Kidney (tissue), 13 donors: ENCODE measurements at regions not wholly inside any gene's neighbourhood (a gene's known extent, or its start where the extent isn't known, plus 50 kb on each side); places are given as distances from the start of the nearest gene placed in this dataset.

Experiments used
- DNase-seq, 5 donors: peaks; one replicate each; pipeline ENCODE4 v3.0.0-alpha.2; 2013 to 2020
- FAIRE-seq: peaks from 2 replicates; lab custom pipeline; 2012; peaks lifted over from hg19 to GRCh38; lab: Jason Lieb, UNC
- H3K27ac ChIP-seq, 2 donors: one replicate each; pipeline ENCODE4 v1.7.0; 2013; ENCODE audit warnings: low read depth in 2 of 2, low read length in 2 of 2, inconsistent platforms in 1 of 2
- H3K27me3 ChIP-seq: one replicate; pipeline ENCODE4 v1.7.1; 2013; ENCODE audit warnings: low read length, inconsistent platforms; ENCODE audit not compliant: control insufficient read depth, insufficient read depth
- H3K36me3 ChIP-seq, 3 donors: one replicate each; pipeline versions ENCODE4 v1.7.0 to v1.7.1; 2013; ENCODE audit warnings: low read length in 3 of 3, control low read depth in 1 of 3, inconsistent platforms in 1 of 3; ENCODE audit not compliant: insufficient read depth in 3 of 3, control insufficient read depth in 2 of 3
- H3K4me1 ChIP-seq, 3 donors: one replicate each; pipeline versions ENCODE4 v1.7.0 to v1.7.1; 2013; ENCODE audit warnings: low read length in 3 of 3, inconsistent platforms in 1 of 3, low read depth in 1 of 3; ENCODE audit not compliant: control insufficient read depth in 2 of 3, insufficient read depth in 2 of 3
- H3K4me3 ChIP-seq, 3 donors: one replicate each; pipeline versions ENCODE4 v1.7.0 to v1.8.1; 2013; ENCODE audit warnings: low read length in 3 of 3, control low read depth in 1 of 3, inconsistent platforms in 1 of 3
- H3K9ac ChIP-seq, 3 donors: one replicate each; pipeline versions ENCODE4 v1.7.0 to v1.7.1; 2013; ENCODE audit warnings: low read length in 3 of 3, control low read depth in 1 of 3, inconsistent platforms in 1 of 3
- H3K9me3 ChIP-seq, 3 donors: one replicate each; pipeline versions ENCODE4 v1.7.0 to v1.7.1; 2013; ENCODE audit warnings: low read length in 3 of 3, control low read depth in 1 of 3, inconsistent platforms in 1 of 3; ENCODE audit not compliant: control insufficient read depth in 2 of 3, insufficient read depth in 1 of 3
- intact Hi-C: fragments of 100-400 bp; cut with DNase I; formaldehyde crosslinking; loops from one replicate; pipeline ENCODE4 v1.11.1; 2022
- TF ChIP-seq, protein P1 (sequence below): IDR thresholded peaks from 3 replicates; pipeline ENCODE4 v1.5.1; 2012; ENCODE audit warnings: mild to moderate bottlenecking, moderate library complexity, borderline replicate concordance; ENCODE audit not compliant: insufficient read depth; ENCODE audit errors: extremely low read depth
- donor health status: control.
- donor health status: control.
- donor health status: control.
- donor health status: control.
- donor health status: control.
- donor health status: DM: yes; HTN: yes; CAD: no.
- donor health status: Normal renal cell carcinoma (clear cell type).

DNA sequence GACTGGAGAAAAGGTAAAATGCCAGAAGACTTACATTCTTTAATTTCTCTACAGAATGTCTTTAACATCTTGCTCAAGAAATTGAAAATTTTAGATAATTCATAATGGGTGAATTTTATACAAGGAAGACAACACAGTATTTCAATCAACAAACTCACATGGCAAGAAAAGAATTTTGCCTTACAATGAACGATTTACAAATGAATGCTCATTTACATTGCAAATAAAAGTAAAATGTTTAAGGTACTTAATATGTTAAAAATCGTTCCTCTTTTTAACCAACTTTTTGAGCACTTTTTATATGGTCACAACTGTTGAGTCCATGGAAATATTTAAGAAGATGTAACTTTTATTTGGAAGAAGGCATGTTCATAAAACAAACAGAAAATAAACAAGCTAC lies 174.8 kb upstream of the UBE2E2 start:
- no peaks in the 10 kb centered on the region for H3K36me3 ChIP-seq
- intact Hi-C loops = no loop called here
- TF ChIP-seq, protein P1, sequence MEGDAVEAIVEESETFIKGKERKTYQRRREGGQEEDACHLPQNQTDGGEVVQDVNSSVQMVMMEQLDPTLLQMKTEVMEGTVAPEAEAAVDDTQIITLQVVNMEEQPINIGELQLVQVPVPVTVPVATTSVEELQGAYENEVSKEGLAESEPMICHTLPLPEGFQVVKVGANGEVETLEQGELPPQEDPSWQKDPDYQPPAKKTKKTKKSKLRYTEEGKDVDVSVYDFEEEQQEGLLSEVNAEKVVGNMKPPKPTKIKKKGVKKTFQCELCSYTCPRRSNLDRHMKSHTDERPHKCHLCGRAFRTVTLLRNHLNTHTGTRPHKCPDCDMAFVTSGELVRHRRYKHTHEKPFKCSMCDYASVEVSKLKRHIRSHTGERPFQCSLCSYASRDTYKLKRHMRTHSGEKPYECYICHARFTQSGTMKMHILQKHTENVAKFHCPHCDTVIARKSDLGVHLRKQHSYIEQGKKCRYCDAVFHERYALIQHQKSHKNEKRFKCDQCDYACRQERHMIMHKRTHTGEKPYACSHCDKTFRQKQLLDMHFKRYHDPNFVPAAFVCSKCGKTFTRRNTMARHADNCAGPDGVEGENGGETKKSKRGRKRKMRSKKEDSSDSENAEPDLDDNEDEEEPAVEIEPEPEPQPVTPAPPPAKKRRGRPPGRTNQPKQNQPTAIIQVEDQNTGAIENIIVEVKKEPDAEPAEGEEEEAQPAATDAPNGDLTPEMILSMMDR = no peak
- H3K4me3 ChIP-seq = no peak overlapping the region
- H3K27me3 ChIP-seq = no peaks in the 10 kb centered on the region
- H3K27ac ChIP-seq = no peak overlapping the region
- H3K9me3 ChIP-seq = no peaks in the 10 kb centered on the region
- no peak overlapping the region for H3K9ac ChIP-seq
- FAIRE-seq (no peak), DNase-seq (no peak)
- no peaks in the 10 kb centered on the region for H3K4me1 ChIP-seq

DNA sequence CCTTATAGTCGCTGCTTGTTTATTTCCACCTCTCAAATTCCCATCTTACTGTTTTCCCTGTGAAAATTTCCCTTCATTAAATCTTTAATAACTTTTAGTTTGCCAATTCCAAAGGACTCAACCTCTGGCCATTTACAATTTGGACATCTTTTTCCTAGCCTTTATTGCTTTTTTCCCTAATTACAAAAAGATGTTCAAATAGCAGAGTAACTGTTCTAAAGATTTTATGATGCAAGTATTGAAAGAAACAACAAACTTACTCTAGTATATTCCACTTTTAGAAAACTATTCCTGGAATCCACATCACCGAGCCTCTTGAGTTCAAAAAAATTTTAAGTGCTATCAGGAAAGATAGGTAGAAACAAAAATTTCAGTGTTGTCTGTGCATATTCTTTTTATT lies 174.1 kb upstream of the UBE2E2 start:
- no peak overlapping the region for H3K9ac ChIP-seq
- H3K27ac ChIP-seq = no peak overlapping the region
- intact Hi-C loops = no loop called here
- TF ChIP-seq, protein P1 = no peak
- H3K4me3 ChIP-seq = no peak overlapping the region
- no peaks in the 10 kb centered on the region for H3K27me3 ChIP-seq
- no peaks in the 10 kb centered on the region for H3K36me3 ChIP-seq
- no peak for FAIRE-seq
- DNase-seq = no peak
- H3K9me3 ChIP-seq = no peaks in the 10 kb centered on the region
- no peaks in the 10 kb centered on the region for H3K4me1 ChIP-seq

DNA sequence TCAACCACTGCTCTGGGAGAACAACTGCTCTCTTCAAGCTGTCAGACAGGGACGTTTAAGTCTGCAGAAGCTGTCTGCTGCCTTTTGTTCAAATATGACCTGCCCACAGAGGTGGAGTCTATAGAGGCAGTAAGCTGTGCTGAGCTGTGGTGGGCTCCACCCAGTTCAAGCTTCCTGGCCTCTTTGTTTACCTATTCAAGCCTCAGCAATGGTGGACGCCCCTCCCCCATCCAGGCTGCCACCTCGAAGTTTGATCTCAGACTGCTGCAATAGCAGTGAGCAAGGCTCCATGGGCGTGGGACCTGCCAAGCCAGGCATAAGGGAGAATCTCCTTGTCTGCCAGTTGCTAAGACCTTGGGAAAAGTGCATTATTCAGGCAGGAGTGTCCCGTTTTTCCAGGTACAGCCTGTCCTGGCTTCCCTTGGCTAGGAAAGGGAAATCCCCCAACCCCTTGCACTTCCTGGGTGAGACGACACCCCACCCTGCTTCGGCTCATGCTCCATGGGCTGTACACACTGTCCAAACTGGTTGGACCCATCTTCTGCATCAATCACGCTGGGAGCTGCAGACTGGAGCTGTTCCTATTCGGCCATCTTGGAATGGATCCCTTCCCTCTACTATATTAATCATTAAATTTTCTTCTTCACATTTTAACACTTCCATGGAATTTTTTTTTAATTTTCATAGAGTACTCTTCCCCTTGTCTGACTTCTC lies 167.0 kb upstream of the UBE2E2 start:
- no peaks in the 10 kb centered on the region for H3K27me3 ChIP-seq
- no peaks in the 10 kb centered on the region for H3K9me3 ChIP-seq
- H3K4me1 ChIP-seq = peaks cover 0 to 4% (median 0%) of the 10 kb centered on the region in 3 donors
- FAIRE-seq (no peak), DNase-seq (no peak)
- TF ChIP-seq, protein P1 = no peak
- H3K36me3 ChIP-seq = no peaks in the 10 kb centered on the region
- intact Hi-C loops = no loop called here
- no peak overlapping the region for H3K9ac ChIP-seq
- H3K4me3 ChIP-seq = peak overlapping the region in 2 of 3 donors; percentile 21 to 24
- no peak overlapping the region for H3K27ac ChIP-seq

DNA sequence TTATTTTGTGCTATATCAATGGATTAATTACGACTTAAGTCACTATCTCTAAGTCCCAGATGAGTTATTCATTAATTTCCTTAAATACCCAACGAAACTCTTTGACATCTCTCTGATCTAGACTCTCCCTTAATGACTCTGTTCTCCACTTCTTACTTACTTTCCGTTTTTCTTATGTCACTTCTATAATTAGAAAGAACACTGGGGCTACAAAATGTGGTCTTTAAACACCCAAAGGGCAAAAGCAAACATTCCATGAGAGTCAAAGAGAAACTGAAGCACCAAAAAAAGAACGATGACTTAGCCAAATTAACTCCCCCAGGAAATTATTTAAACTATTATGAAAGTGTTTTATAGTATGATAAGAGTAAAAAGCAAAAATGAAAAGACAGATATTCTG lies 166.4 kb upstream of the UBE2E2 start:
- H3K9me3 ChIP-seq = no peaks in the 10 kb centered on the region
- FAIRE-seq (peak; percentile 47), DNase-seq (no peak)
- TF ChIP-seq, protein P1 = no peak
- H3K4me1 ChIP-seq = peaks cover 0 to 4% (median 0%) of the 10 kb centered on the region in 3 donors
- H3K27ac ChIP-seq = no peak overlapping the region
- H3K4me3 ChIP-seq = peak overlapping the region in 1 of 3 donors; percentile 2
- no peaks in the 10 kb centered on the region for H3K36me3 ChIP-seq
- no peak overlapping the region for H3K9ac ChIP-seq
- H3K27me3 ChIP-seq = no peaks in the 10 kb centered on the region
- intact Hi-C loops = no loop called here
